ENCODE measurements at regions not wholly inside any gene's neighbourhood (a gene's known extent, or its start where the extent isn't known, plus 50 kb on each side); places are given as distances from the start of the nearest gene placed in this dataset.

DNA sequence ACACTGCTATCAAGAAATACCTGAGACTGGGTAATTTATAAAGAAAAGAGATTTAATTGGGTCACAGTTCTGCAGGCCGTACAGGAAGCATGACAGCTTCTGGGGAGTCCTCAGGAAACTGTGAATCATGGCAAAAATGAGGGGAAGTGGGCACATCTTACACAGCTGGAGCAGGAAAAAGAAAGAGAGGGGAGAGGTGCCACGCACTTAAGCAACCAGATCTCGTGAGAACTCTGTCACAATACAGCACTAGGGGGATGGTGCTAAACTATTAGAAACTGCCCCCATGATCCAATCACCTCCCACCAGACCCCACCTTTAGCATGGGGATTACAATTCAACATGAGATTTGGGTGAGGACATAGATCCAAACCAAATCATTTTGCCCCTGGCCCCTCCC, 105.5 kb upstream of the CPLX2 start:
- Histone ChIP-seq H3K27me3 (replicated peaks in 1 of 7) (peaks cover 0 to 36% (median 0%) of the 10 kb centered on the region in 7 donors), H3K27ac (no peak overlapping the region), H3K9me3 (peaks cover 0 to 40% (median 26%) of the 10 kb centered on the region in 8 donors), H3K4me1 (no peaks in the 10 kb centered on the region), H3K36me3 (no peaks in the 10 kb centered on the region), H3K4me3 (no peak overlapping the region)
- intact Hi-C loops (cut with DNase I; ENCODE audit: low total_unique reads) = no loop called here
- TF ChIP-seq POLR2A (IDR thresholded peaks at IDR 0.05) (no peak), POLR2AphosphoS5 (IDR thresholded peaks at IDR 0.05) (no peak)
- TF ChIP-seq, protein P1, sequence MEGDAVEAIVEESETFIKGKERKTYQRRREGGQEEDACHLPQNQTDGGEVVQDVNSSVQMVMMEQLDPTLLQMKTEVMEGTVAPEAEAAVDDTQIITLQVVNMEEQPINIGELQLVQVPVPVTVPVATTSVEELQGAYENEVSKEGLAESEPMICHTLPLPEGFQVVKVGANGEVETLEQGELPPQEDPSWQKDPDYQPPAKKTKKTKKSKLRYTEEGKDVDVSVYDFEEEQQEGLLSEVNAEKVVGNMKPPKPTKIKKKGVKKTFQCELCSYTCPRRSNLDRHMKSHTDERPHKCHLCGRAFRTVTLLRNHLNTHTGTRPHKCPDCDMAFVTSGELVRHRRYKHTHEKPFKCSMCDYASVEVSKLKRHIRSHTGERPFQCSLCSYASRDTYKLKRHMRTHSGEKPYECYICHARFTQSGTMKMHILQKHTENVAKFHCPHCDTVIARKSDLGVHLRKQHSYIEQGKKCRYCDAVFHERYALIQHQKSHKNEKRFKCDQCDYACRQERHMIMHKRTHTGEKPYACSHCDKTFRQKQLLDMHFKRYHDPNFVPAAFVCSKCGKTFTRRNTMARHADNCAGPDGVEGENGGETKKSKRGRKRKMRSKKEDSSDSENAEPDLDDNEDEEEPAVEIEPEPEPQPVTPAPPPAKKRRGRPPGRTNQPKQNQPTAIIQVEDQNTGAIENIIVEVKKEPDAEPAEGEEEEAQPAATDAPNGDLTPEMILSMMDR (IDR thresholded peaks at IDR 0.05 in 8 of 11, conservative IDR thresholded peaks at IDR 0.05 in 3 of 11) = no peak
- 8 to 43% (median 14%) methylated on average over 3 of the region's 3 CpGs for WGBS, 5 donors
- DNase-seq = no peak

DNA sequence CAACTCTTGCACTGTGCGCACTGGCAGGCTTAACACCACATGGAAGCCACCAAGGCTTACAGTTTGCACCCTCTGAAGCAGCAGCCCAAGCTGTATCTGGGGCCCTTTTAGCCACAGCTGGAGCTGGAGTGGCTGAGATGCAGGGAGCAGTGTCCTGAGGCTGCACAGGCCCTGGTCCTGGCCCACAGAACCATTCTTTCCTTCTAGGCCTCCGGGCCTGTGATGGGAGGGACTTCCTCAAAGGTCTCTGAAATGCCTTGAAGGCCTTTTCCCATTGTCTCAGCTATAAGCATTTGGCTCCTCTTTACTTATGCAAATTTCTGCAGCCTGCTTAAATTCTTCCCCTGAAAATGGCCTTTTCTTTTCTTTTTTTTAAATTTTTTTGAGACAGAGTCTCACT, 104.4 kb upstream of the CPLX2 start:
- Histone ChIP-seq H3K27ac (no peak overlapping the region), H3K27me3 (replicated peaks in 1 of 7) (peaks cover 0 to 37% (median 0%) of the 10 kb centered on the region in 7 donors), H3K9me3 (peaks cover 0 to 29% (median 19%) of the 10 kb centered on the region in 8 donors), H3K36me3 (no peaks in the 10 kb centered on the region), H3K4me3 (no peak overlapping the region), H3K4me1 (no peaks in the 10 kb centered on the region)
- WGBS, 5 donors = 67 to 86% (median 84%) methylated on average over 2 of the region's 2 CpGs
- intact Hi-C loops (cut with DNase I; ENCODE audit: low total_unique reads) = no loop called here
- DNase-seq = no peak
- TF ChIP-seq POLR2AphosphoS5 (IDR thresholded peaks at IDR 0.05) (no peak), POLR2A (IDR thresholded peaks at IDR 0.05) (no peak)

DNA sequence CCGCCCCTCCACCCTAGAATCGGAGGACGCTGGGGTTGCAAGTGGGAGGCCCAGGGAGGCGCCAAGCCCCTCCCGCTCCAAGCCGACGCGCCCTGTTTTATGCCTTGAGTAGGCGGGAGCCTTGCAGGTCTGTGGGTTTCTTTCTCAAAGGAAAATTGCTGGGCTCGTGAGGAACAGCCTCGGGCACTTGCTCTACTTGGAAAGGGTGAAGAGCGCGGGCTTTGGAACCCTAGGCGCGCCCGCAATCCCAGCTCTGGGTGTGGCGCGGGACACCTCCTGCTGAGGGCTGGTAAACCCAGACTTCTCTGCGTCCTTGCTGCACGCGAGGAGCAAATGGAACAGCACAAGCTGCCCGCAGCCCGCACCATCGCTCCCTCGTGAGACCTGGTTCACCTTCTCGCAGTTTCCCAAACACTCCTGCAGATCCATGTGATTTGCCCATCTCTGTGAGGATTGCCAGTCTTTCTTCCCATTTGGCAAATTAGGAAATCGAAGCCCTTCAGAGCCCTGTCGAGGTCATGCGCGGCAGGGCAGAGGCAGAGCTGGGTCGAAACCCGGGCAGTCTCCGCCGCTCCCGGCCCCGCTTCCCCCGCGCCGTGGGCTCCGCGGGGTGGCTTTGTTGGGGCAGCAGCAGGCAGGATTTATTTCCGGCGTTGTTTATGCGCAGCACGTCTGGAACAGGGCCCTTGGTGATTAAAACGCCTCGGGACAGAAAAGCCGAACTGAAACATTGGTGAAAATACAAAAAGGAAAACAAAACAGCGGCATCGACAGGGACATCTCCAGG, 98.4 kb upstream of the CPLX2 start:
- no peak for TF ChIP-seq POLR2AphosphoS5 (IDR thresholded peaks at IDR 0.05)
- TF ChIP-seq, protein P1 (IDR thresholded peaks at IDR 0.05 in 8 of 11, conservative IDR thresholded peaks at IDR 0.05 in 3 of 11) = no peak
- no peak for TF ChIP-seq POLR2A (IDR thresholded peaks at IDR 0.05)
- DNase-seq = no peak
- Histone ChIP-seq H3K4me3 (no peak overlapping the region), H3K4me1 (peaks cover 0 to 11% (median 3%) of the 10 kb centered on the region in 6 donors), H3K27ac (no peak overlapping the region), H3K36me3 (no peaks in the 10 kb centered on the region), H3K9me3 (peaks cover 0 to 7% (median 2%) of the 10 kb centered on the region in 8 donors), H3K27me3 (replicated peaks in 1 of 7) (peaks cover 0 to 68% (median 17%) of the 10 kb centered on the region in 7 donors)
- intact Hi-C loops (cut with DNase I; ENCODE audit: low total_unique reads) = no loop called here
- 12 to 17% (median 15%) methylated on average over 45 to 50 of the region's 50 CpGs for WGBS, 5 donors

DNA sequence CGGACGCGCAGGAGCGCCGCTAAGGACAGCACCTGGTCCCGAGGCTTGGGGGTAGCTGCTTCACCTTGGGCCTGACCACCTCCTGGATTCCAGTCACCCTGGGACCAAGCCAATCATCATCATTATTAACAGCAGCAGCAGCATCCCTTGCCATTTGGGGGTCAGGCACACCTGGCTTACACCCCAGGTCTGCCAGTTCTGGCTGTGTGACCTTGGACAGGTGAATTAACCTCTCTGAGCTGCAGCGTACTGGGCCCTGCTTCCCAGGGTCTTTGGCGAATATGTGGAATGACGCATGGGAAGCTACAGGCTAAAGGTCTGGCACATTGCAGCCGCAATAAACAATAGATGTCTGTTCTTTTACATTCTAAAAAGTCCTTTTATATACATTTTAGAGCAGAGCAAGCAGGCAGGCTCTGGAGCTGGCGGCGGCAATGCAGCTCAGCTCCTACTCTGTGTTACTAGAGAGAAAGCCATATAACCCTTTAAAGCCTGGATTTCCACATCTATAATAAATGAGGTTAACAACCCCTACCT, 97.8 kb upstream of the CPLX2 start:
- Histone ChIP-seq H3K9me3 (peaks cover 0 to under 1% (median 0%) of the 10 kb centered on the region in 8 donors), H3K27ac (no peak overlapping the region), H3K4me1 (peaks cover 0 to 11% (median 3%) of the 10 kb centered on the region in 6 donors), H3K36me3 (no peaks in the 10 kb centered on the region), H3K4me3 (no peak overlapping the region), H3K27me3 (replicated peaks in 1 of 7) (peaks cover 0 to 68% (median 17%) of the 10 kb centered on the region in 7 donors)
- TF ChIP-seq POLR2A (IDR thresholded peaks at IDR 0.05) (no peak), POLR2AphosphoS5 (IDR thresholded peaks at IDR 0.05) (no peak)
- TF ChIP-seq, protein P1 (IDR thresholded peaks at IDR 0.05 in 8 of 11, conservative IDR thresholded peaks at IDR 0.05 in 3 of 11) = no peak
- 33 to 46% (median 41%) methylated on average over 12 of the region's 12 CpGs for WGBS, 5 donors
- intact Hi-C loops (cut with DNase I; ENCODE audit: low total_unique reads) = no loop called here
- no peak for DNase-seq
